ENCODE measurements at regions not wholly inside any gene's neighbourhood (a gene's known extent, or its start where the extent isn't known, plus 50 kb on each side); places are given as distances from the start of the nearest gene placed in this dataset.

DNA sequence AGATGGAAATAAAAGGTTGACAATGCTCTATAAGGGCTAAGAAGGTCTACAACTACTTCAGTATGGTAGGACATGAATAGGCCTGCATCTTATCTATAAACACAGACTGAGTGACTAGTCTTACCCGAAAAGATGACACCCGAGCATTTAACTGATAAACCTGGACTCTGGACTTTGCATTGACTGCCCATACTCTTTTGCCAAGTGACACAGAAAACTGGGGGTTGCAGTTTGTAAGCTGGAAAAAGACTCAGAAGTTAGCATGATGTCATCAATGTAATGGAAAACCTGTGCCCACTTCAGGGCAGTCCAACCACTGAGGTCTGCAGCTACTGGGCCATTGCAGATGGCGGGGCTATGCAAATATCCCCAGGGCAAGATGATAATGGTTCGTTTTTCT is 258.3 kb upstream of the NEGR1 start:
- H3K27me3 Mint-ChIP-seq = no peaks in the 10 kb centered on the region
- H3K4me1 Mint-ChIP-seq = no peaks in the 10 kb centered on the region
- H3K9me3 Mint-ChIP-seq = no peaks in the 10 kb centered on the region
- H3K4me3 Mint-ChIP-seq = no peak overlapping the region
- ATAC-seq (no peak), DNase-seq (no peak)
- H3K27ac Mint-ChIP-seq = no peak overlapping the region
- H3K36me3 Mint-ChIP-seq (ENCODE audit: low read depth) = no peaks in the 10 kb centered on the region

- ATAC-seq (no peak), DNase-seq (no peak)
- Mint-ChIP-seq H3K9me3 (no peaks in the 10 kb centered on the region), H3K4me1 (no peaks in the 10 kb centered on the region), H3K4me3 (no peak overlapping the region), H3K36me3 (ENCODE audit: low read depth) (no peaks in the 10 kb centered on the region), H3K27me3 (no peaks in the 10 kb centered on the region), H3K27ac (no peak overlapping the region)
These were observed 253.1 kb upstream of the NEGR1 start for GRCh38 chr1:72535470-72535869.

GRCh38 chr1:72530646-72531045 is 248.3 kb upstream of the NEGR1 start:
- Mint-ChIP-seq H3K27me3 (no peaks in the 10 kb centered on the region), H3K4me3 (no peak overlapping the region), H3K36me3 (ENCODE audit: low read depth) (no peaks in the 10 kb centered on the region), H3K9me3 (no peaks in the 10 kb centered on the region), H3K27ac (no peak overlapping the region), H3K4me1 (no peaks in the 10 kb centered on the region)
- no peak for DNase-seq
- ATAC-seq = no peak

GRCh38 chr1:72526926-72527325 is 244.6 kb upstream of the NEGR1 start:
- DNase-seq = no peak
- Mint-ChIP-seq H3K27ac (no peak overlapping the region), H3K36me3 (ENCODE audit: low read depth) (no peaks in the 10 kb centered on the region), H3K9me3 (no peaks in the 10 kb centered on the region), H3K4me3 (no peak overlapping the region), H3K4me1 (no peaks in the 10 kb centered on the region), H3K27me3 (no peaks in the 10 kb centered on the region)
- ATAC-seq = no peak

DNA sequence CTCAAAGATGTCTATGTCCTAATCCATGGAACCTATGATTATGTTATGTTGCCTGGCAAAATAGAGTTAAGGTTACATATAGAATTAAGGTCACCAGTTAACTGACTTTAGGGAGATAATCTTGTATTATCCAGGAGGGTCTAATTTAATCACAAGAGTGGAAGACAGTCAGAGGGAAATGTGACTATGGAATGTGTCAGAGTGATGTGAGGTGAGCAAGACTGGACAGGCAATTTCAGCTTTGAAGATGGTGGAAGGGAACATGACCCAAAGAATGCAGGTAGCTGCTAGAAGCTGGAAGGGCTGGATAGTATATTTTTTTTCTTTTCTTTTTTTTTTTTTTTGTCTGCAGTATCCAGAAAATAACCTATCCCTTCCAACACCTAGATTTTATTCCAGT is 241.7 kb upstream of the NEGR1 start:
- no peak overlapping the region for H3K27ac Mint-ChIP-seq

GRCh38 chr1:72521659-72522058 is 239.3 kb upstream of the NEGR1 start:
- Mint-ChIP-seq H3K4me3 (no peak overlapping the region), H3K4me1 (no peaks in the 10 kb centered on the region), H3K9me3 (no peaks in the 10 kb centered on the region), H3K27ac (no peak overlapping the region), H3K27me3 (no peaks in the 10 kb centered on the region), H3K36me3 (ENCODE audit: low read depth) (no peaks in the 10 kb centered on the region)
- no peak for ATAC-seq
- DNase-seq = no peak

More for the DNA sequence above, 241.7 kb upstream of the NEGR1 start:
- ATAC-seq (no peak), DNase-seq (no peak)
- Mint-ChIP-seq H3K4me1 (no peaks in the 10 kb centered on the region), H3K36me3 (ENCODE audit: low read depth) (no peaks in the 10 kb centered on the region), H3K27me3 (no peaks in the 10 kb centered on the region), H3K9me3 (no peaks in the 10 kb centered on the region), H3K4me3 (no peak overlapping the region)

DNA sequence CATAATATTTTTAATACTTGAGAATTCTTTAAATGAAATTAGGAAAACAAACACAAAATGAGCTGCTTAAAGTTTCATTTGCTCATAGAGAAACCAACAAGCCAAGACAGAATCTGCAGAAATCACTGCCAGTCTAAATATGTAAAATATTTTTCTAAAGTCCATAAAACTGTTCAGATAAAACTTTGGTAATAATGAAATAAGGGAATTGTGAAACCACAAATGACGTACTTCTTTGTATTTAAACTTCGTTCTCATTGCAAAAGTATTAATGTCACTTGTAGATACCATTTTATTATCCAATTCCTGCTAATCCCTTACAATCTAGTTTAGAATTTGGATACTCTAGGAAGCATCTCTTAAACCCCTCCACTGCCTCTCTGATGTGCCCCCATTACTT is 234.5 kb upstream of the NEGR1 start:
- ATAC-seq (no peak), DNase-seq (no peak)
- Mint-ChIP-seq H3K27me3 (no peaks in the 10 kb centered on the region), H3K9me3 (no peaks in the 10 kb centered on the region), H3K36me3 (ENCODE audit: low read depth) (no peaks in the 10 kb centered on the region), H3K4me1 (no peaks in the 10 kb centered on the region), H3K4me3 (no peak overlapping the region), H3K27ac (no peak overlapping the region)

- Mint-ChIP-seq H3K4me1 (no peaks in the 10 kb centered on the region), H3K27me3 (no peaks in the 10 kb centered on the region), H3K9me3 (no peaks in the 10 kb centered on the region), H3K36me3 (ENCODE audit: low read depth) (no peaks in the 10 kb centered on the region), H3K27ac (no peak overlapping the region), H3K4me3 (no peak overlapping the region)
- ATAC-seq = no peak
- DNase-seq = no peak
These were observed 233.9 kb upstream of the NEGR1 start for GRCh38 chr1:72516264-72516663.

GRCh38 chr1:72498371-72498770 is 216.0 kb upstream of the NEGR1 start:
- H3K36me3 Mint-ChIP-seq (ENCODE audit: low read depth) = no peaks in the 10 kb centered on the region
- no peak for ATAC-seq
- H3K4me3 Mint-ChIP-seq = no peak overlapping the region
- no peaks in the 10 kb centered on the region for H3K4me1 Mint-ChIP-seq
- H3K9me3 Mint-ChIP-seq = peaks cover 2% of the 10 kb centered on the region
- H3K27me3 Mint-ChIP-seq = no peaks in the 10 kb centered on the region
- DNase-seq = no peak
- H3K27ac Mint-ChIP-seq = no peak overlapping the region

GRCh38 chr1:72489801-72490200 is 207.5 kb upstream of the NEGR1 start:
- H3K9me3 Mint-ChIP-seq = peaks cover 8% of the 10 kb centered on the region
- H3K27me3 Mint-ChIP-seq = no peaks in the 10 kb centered on the region

GRCh38 chr1:72485801-72486200 is 203.5 kb upstream of the NEGR1 start:
- H3K27ac Mint-ChIP-seq = no peak overlapping the region

More at GRCh38 chr1:72489801-72490200, 207.5 kb upstream of the NEGR1 start:
- no peak overlapping the region for H3K4me3 Mint-ChIP-seq
- ATAC-seq = no peak
- H3K4me1 Mint-ChIP-seq = no peaks in the 10 kb centered on the region
- H3K36me3 Mint-ChIP-seq (ENCODE audit: low read depth) = no peaks in the 10 kb centered on the region
- H3K27ac Mint-ChIP-seq = no peak overlapping the region
- DNase-seq = no peak

DNA sequence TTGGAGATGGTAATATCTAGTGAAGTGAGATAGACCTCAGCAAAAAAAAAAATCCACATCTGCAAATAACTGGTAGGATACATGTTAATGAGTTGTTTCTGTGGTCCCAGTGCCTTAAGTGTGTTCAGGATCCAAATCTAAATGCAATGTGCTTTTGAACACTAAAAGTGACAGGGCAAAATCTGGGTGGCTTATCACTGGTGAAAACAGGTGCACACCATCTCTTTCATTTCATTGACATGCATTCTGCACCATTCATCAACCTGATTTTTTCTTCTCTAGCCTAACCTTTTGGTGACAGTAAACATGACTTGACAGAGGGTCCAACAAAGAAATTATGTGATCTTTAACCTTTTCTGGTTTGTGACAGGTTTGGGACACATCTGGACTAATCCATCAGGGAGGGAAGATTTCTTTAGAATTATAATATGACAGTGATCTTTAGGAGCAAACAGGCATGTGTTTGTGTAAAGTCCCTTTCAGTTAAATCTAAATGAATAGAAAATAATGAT is 201.6 kb upstream of the NEGR1 start:
- no peak overlapping the region for H3K4me3 Mint-ChIP-seq
- H3K9me3 Mint-ChIP-seq = peaks cover 11% of the 10 kb centered on the region
- H3K27ac Mint-ChIP-seq = no peak overlapping the region
- H3K4me1 Mint-ChIP-seq = peaks cover 2% of the 10 kb centered on the region
- ATAC-seq = no peak
- no peak for DNase-seq
- H3K36me3 Mint-ChIP-seq (ENCODE audit: low read depth) = no peaks in the 10 kb centered on the region
- H3K27me3 Mint-ChIP-seq = no peaks in the 10 kb centered on the region

More at GRCh38 chr1:72485801-72486200, 203.5 kb upstream of the NEGR1 start:
- H3K9me3 Mint-ChIP-seq = peaks cover under 1% of the 10 kb centered on the region
- no peaks in the 10 kb centered on the region for H3K36me3 Mint-ChIP-seq (ENCODE audit: low read depth)
- no peak for DNase-seq
- ATAC-seq = no peak
- peaks cover 2% of the 10 kb centered on the region for H3K4me1 Mint-ChIP-seq
- no peak overlapping the region for H3K4me3 Mint-ChIP-seq
- H3K27me3 Mint-ChIP-seq = no peaks in the 10 kb centered on the region

DNA sequence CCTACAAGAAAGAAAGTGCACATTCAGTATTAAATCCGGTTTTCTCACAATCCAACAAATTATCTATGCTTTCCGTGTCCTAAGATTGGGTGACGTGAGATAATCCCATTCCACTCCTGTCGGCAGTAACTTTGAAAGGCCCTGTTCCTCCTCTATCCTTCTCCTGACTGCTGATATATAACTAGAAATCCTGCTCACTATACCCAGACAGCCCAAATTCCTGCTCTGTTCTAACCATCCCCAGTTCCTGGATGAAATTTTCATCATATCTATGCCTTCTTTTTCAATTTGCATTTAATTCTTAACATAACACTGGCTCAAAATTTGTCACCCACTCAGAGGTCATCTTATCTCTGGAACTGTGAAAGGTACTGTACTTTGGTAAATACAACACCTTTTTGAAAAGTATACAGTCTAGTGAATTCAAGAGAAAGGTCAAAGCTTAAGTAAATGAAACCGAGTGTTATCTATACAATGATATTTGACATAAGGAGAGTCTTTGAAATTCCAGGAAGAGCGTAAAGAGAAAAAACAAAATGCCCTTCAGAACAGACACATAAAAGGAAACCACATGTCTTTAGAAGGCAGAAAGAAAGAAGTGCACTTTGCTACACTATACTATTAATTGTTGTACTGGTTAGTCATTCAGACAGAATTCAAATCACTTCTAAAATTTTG is 200.5 kb upstream of the NEGR1 start:
- H3K4me1 Mint-ChIP-seq = peaks cover 2% of the 10 kb centered on the region
- no peak overlapping the region for H3K4me3 Mint-ChIP-seq
- peaks cover 15% of the 10 kb centered on the region for H3K9me3 Mint-ChIP-seq
- H3K27ac Mint-ChIP-seq = no peak overlapping the region
- DNase-seq (no peak), ATAC-seq (no peak)
- no peaks in the 10 kb centered on the region for H3K27me3 Mint-ChIP-seq
- H3K36me3 Mint-ChIP-seq (ENCODE audit: low read depth) = no peaks in the 10 kb centered on the region

GRCh38 chr1:72481420-72481970 is 199.2 kb upstream of the NEGR1 start:
- ATAC-seq = no peak
- peaks cover 18% of the 10 kb centered on the region for H3K9me3 Mint-ChIP-seq
- peaks cover 2% of the 10 kb centered on the region for H3K4me1 Mint-ChIP-seq

GRCh38 chr1:72466376-72466775 is 184.0 kb upstream of the NEGR1 start:
- no peaks in the 10 kb centered on the region for H3K9me3 Mint-ChIP-seq
- ATAC-seq (no peak), DNase-seq (no peak)
- H3K4me3 Mint-ChIP-seq = no peak overlapping the region
- no peaks in the 10 kb centered on the region for H3K36me3 Mint-ChIP-seq (ENCODE audit: low read depth)
- H3K27me3 Mint-ChIP-seq = no peaks in the 10 kb centered on the region
- H3K4me1 Mint-ChIP-seq = no peaks in the 10 kb centered on the region
- H3K27ac Mint-ChIP-seq = no peak overlapping the region

More at GRCh38 chr1:72481420-72481970, 199.2 kb upstream of the NEGR1 start:
- Mint-ChIP-seq H3K27me3 (no peaks in the 10 kb centered on the region), H3K27ac (no peak overlapping the region), H3K36me3 (ENCODE audit: low read depth) (no peaks in the 10 kb centered on the region), H3K4me3 (no peak overlapping the region)
- no peak for DNase-seq

All from activated naive CD8-positive, alpha-beta T cell treated with anti-CD3 and anti-CD28 coated beads, Interleukin-2, amount 50 U/mL, for 24 hours (primary cell).